ENCODE measurements at regions not wholly inside any gene's neighbourhood (a gene's known extent, or its start where the extent isn't known, plus 50 kb on each side); places are given as distances from the start of the nearest gene placed in this dataset.

GRCh38 chr11:15651816-15652215, 537.1 kb downstream of the INSC start:
- no peak for TF ChIP-seq REST (IDR thresholded peaks at IDR 0.05; ENCODE audit: insufficient read depth in 1 of 2, low read depth in 2 of 2, low read length in 2 of 2)
- no peak for TF ChIP-seq POLR2AphosphoS5 (IDR thresholded peaks at IDR 0.05; ENCODE audit: low read depth, low read length)
- TF ChIP-seq TAF1 (IDR thresholded peaks at IDR 0.05; ENCODE audit: borderline replicate concordance, insufficient read depth, low read length), result no peak
- TF ChIP-seq SIN3A (IDR thresholded peaks at IDR 0.05; ENCODE audit: borderline replicate concordance, insufficient read depth, low read length), result no peak
- TF ChIP-seq FOXP2 (optimal IDR thresholded peaks at IDR 0.05; ENCODE audit: borderline replicate concordance, extremely low read depth, extremely low read length, insufficient read depth), result no peak
